ENCODE measurements at regions not wholly inside any gene's neighbourhood (a gene's known extent, or its start where the extent isn't known, plus 50 kb on each side); places are given as distances from the start of the nearest gene placed in this dataset.
"Not testable (repeated sequence)": the region's sequence is repeated elsewhere in the genome, so short reads cannot be mapped to it uniquely, and the experiment has no call there.

GRCh38 chr16:26508946-26509345, 557.8 kb upstream of the C16orf82 start:
- not testable (repeated sequence) for DNase-seq

DNA sequence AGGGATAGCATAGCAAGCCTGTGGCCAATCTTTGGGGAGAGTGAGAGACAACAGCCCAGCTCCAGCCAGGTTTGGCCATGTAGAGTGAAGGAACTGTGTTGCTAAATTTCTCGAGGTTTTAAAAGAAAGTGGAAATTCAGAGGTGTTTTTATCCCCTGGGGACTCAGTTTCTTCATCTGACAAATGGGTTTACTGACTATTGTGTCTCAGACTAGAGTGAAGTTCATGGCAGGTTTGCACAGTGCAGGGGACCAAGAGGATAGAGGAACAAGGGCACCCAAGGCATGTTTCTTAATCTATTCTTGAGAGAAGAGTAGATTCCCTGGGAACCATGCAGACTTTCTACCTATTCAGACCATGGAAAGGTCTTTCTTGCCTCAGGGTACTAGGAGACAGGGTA, 555.8 kb upstream of the C16orf82 start:
- DNase-seq: no peak

- DNase-seq: no peak
Measured at GRCh38 chr16:26511463-26511862, 555.3 kb upstream of the C16orf82 start.

DNA sequence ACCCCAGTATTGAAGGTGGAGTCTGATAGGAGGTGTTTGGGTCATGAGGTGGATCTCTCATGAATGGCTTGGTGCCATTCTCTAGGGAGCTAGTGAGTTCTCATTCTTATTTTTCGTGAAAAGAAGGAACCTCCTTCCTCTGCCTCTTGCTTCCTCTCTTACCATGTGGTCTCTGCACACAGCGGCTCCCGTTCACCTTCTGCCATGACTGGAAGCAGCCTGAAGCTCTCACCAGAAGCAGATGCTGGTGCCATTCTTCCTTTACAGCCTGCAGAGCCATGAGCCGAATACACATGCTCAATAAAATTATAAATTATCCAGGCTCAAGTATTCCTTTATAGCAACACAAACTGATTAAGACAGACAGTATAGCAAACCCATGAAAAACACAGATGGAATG, 545.1 kb upstream of the C16orf82 start:
- DNase-seq: no peak

DNA sequence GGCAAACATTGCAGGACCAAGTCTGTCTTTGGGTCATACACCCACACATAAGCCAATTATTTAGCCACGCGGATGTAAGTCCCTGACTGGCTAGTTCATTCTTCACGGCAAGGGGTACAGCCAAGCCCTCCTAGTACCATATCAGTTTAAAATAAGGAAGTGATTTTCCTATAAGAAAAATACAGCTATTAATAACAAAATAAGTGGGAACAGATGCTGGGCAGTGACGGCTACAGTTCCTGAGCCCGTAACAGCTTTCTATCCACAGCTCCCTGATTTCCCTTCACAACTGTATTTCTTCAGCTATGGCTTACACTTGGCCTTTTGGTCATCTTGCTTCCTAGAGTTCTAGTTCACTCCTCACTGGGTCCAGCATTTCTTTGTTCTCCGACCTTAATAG, 542.4 kb upstream of the C16orf82 start:
- no peak for DNase-seq

GRCh38 chr16:26524846-26525245, 541.9 kb upstream of the C16orf82 start:
- no peak for DNase-seq

- no peak for DNase-seq
Measured at GRCh38 chr16:26525856-26526255, 540.9 kb upstream of the C16orf82 start.

GRCh38 chr16:26526633-26527032, 540.1 kb upstream of the C16orf82 start:
- no peak for DNase-seq

DNA sequence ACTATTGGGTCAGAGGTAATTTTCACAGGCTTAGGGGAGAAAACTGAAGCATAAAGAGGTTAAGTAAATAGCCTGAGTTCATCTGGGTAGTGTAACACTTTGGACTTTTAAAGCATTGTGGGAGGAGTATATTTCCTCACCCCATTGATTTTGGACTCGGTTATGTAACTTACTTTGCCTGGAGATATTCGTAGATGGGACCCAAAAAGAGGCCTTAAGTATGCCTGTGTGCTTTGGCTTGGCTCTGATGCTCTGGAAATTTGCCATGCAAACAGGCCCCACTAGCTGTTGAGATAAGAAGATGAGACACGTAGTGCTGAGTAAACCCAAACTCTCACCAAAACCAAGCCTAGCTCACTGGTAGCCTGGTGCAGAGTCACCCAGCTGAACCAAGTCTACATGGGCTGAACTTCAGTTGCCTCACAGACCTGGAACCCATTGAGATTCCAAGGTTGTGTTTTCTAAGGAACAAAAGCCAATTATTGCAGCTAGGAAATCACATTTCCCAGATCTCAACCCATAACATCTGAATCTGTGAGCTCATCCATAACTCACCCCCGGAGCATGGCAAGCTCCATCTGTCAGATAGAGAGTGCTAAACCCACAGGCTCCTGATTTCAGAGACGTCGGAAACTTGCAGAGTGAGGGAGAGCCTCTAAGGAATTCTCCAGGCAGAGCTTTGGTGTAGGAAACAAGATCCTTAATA, 536.0 kb upstream of the C16orf82 start:
- DNase-seq: no peak

GRCh38 chr16:26531290-26531730, 535.4 kb upstream of the C16orf82 start:
- DNase-seq: no peak

DNA sequence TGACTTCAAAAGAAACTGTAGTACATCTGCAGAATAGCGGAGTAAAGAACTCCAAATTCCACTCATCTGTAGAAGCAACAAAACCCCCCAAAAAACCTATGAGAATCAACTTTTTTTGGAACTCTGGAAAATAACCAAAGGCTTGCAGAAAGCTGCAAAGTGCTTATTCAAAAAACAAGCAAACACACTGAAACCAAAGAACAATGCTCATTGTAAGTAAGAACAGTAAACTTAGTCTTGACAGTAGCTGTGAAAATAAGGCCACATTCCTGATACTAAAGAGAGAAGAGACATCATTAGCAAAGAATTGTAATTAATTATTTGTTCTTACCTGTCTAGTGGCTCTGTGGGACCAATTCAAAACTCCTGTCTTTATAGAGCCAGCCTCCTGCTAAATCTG, 534.3 kb upstream of the C16orf82 start:
- no peak for DNase-seq

DNA sequence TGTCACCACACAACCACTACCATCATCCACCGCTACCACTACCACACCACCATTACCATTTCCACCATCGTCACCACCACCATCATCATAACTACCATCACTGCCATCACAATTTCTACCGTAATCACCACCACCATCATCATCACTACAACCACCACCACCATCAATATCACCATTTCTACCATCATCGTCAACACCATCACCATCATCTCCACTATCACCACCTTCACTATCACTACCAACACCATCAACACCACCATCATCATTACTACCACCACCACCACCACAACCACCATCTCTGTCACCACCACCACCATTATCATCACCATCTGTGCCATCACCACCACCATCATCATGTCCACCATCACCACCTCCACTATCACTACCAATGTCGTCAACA, 524.5 kb upstream of the C16orf82 start:
- no peak for DNase-seq

DNA sequence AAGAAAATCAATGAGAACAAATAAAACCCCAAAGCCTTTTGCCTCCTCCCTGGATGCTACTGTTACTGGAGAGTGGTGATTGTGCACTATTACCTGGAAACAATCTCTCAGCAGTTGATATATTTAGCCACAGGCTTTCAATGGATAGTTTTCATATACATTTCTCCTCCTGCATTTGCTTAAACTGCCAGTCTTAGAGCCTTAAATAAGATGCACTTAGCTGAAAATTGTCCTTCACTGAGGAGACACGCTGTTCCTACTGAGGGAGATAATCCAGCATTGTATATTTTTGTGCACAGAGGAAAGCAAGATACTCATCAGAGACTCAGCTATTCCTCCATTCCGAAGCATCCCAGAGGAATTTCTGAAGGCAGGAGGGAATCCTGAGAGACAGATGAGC, 520.2 kb upstream of the C16orf82 start:
- DNase-seq: no peak

DNA sequence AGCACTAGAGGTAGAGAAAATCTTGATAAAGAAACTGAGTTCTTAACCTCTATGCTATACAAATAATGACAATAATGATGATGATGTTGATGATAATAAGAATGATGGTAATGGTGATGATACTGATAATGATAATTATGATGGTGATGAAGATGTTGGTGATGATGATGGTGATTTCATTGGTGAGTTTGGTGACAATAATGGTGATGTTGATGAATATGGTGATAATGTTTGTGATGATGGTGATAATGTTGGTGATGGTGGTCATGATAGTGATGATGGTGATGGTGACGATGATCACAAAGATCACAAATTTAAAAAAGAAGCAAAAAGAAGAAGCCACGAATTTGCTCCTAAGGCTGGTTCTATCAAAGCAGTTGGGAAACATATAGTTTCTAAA, 519.0 kb upstream of the C16orf82 start:
- DNase-seq: no peak

GRCh38 chr16:26550111-26550610, 516.6 kb upstream of the C16orf82 start:
- DNase-seq: no peak

GRCh38 chr16:26554030-26554429, 512.7 kb upstream of the C16orf82 start:
- no peak for DNase-seq

GRCh38 chr16:26561303-26561702, 505.4 kb upstream of the C16orf82 start:
- no peak for DNase-seq

DNA sequence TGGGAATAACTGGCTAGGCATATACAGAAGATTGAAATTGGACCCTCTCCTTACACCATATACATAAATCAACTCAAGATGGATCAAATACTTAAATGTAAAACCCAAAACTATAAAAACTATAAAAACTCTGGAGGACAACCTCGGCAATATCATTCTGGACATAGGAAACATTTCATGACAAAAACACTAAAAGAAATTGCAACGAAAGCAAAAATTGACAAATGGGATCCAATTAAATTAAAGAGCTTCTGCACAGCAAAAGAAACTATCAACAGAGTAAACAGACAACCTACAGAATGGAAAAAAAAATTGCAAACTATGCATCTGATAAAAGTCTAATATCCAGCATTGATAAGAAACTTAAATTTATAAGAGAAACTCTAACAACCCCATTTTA, 503.7 kb upstream of the C16orf82 start:
- DNase-seq: no peak

- DNase-seq: no peak
Measured at GRCh38 chr16:26567356-26567755, 499.4 kb upstream of the C16orf82 start.

- peak; percentile 48 for DNase-seq
Measured at GRCh38 chr16:26569793-26570192, 496.9 kb upstream of the C16orf82 start.

GRCh38 chr16:26578748-26579147, 488.0 kb upstream of the C16orf82 start:
- DNase-seq: no peak

GRCh38 chr16:26583803-26584202, 482.9 kb upstream of the C16orf82 start:
- no peak for DNase-seq

DNA sequence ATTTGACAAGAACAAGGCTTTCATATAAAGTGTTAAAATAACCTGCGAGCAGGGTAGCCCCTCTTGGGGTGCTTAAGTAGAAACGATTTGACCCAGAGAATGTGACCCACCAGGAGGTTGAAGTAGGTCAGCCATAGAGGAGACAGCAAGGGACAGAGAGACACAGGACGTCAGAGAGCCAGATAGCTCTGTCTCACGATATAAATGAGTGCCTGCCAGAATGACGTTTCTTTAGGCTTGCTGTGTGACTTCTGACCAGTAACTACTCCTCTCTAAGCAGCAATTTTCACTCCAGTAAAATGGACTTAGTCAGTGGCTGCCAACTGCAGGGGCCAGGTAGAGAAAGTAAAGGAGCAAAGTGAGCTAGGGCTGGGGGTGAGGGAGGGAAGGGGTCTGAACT, 473.0 kb upstream of the C16orf82 start:
- DNase-seq: no peak

DNA sequence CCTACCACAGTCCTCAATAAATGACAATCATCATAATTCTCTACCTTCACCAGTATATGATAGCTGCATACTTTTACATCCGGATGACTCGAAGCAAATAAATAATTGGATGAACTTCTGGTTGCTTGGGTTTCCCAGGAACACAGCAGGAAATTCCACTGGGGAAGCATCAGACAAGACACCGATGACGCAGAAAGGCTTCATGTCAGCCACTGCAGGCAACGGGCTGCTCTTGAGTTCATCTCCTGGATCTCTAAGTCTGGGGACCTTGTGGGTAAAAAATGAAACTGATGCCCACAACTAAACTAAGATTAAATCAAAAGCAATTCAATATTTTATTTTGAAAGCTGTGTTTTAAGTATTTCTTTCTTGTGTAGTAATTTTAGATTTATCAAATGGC, 472.1 kb upstream of the C16orf82 start:
- no peak for DNase-seq

DNA sequence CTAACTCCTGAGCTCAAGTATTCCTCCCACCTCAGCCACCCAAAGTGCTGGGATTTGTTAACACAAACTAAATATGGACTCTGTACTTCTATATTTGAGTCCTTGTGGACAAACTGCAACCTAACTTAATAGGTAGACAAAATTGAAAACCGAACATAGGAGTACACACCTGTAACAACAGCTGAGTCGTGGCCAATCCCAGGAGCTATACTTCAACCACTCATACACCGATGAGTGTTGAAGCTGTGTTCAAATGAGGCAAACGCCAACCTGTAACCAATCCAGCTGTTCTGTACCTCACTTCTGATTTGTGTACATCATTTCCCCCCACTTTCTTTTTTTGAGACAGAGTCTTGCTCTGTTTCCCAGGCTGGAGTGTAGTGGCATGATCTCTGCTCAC, 471.5 kb upstream of the C16orf82 start:
- no peak for DNase-seq
